SK-N-DZ (cell line): ENCODE measurements at regions not wholly inside any gene's neighbourhood (a gene's known extent, or its start where the extent isn't known, plus 50 kb on each side); places are given as distances from the start of the nearest gene placed in this dataset.

Experiments used
- DNase-seq: peaks from one replicate; pipeline ENCODE4 v3.0.0-alpha.2; 2015; ENCODE audit warnings: low spot score
- small RNA-seq, 2 experiments: library from RNA; depleted of rRNA; stranded (forward); fragments of <200 nt; gene quantifications; one replicate each; pipeline ENCODE3, GENCODE V24; 2014

- DNase-seq = no peak
These were observed 75.8 kb upstream of the ZFP64 start for GRCh38 chr20:52267418-52267817.

DNA sequence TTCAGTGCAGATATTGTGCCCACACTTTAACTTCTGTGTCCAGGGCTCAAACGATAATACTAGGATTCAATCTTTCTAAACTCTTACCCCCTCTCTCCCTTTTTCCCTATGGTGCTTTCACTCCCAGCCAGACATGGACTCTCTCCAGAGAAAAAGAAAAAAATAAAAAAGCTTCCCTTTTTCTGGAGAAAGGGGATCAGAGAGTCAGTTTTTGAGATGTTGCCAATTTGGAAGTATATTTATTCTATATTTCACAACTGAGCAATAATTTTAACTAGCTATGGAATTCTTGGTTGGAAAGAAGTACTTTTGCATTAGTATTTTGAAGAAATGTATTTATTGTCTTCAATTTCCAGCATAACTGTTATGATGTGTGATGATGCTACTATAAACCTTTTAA is 72.2 kb upstream of the ZFP64 start:
- DNase-seq = no peak

- no peak for DNase-seq
These were observed 70.2 kb upstream of the ZFP64 start for GRCh38 chr20:52261792-52262191.

DNA sequence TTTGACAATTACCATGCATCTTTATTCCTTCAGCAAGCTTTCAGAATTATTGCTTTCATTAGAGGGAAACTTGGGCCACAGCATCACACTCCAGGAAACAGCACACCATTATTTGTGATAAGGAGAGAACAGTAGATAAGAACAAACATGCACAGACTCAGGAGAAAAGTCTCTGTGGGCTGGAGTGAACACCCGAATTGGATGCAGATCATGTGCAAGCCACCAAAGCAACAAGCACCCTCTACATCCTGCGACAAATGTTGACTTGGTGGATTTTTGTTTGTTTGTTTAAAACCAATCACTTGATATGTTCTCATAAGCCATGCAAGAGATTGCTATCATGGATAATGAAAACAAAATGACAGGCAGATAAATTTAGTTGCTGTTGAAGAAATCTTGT is 67.7 kb upstream of the ZFP64 start:
- DNase-seq = peak; percentile 35

DNA sequence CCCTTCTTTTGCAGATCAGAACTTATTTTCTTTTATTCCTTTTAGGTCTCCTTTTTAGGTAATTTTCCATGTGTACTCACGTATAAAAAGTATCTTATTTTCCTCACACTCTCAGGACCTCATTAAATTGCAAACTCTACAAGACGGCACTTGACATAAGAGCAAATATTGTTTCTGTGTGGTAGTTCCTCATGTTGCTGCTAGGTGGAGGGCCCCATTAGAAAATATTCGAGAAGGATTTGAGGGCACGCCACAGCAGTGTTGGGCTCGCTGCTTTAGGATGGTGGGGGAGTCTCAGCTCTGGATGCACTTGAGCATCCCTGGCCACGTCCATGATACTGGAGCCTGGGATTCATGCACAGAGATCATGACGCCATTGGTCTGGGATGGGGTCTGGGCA is 64.9 kb upstream of the ZFP64 start:
- no peak for DNase-seq

DNA sequence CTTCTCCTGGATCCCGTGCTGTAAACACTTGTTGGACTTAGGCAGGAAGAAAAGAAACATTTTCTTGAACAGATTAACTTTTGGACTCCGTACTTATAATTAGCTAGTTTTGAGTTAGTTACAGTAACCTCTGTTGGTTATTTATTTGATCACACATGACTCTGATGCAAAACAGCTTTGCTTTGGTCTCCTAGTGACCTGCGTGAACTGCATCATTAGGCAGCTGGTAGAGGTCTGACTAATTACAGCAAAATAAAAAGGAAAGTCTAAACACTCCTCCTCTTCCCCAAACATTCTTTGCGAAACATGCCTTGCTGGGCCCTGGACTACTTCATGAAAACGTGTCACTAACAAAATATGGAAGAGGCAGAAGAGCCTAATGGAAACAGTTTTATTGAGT is 61.1 kb upstream of the ZFP64 start:
- DNase-seq = no peak

- DNase-seq = no peak
These were observed 60.2 kb upstream of the ZFP64 start for GRCh38 chr20:52251827-52252226.

GRCh38 chr20:52251136-52251700 is 59.6 kb upstream of the ZFP64 start:
- DNase-seq = no peak

GRCh38 chr20:52247548-52247947 is 56.0 kb upstream of the ZFP64 start:
- no peak for DNase-seq

- DNase-seq = no peak
These were observed 54.8 kb upstream of the ZFP64 start for GRCh38 chr20:52246366-52246765.

DNA sequence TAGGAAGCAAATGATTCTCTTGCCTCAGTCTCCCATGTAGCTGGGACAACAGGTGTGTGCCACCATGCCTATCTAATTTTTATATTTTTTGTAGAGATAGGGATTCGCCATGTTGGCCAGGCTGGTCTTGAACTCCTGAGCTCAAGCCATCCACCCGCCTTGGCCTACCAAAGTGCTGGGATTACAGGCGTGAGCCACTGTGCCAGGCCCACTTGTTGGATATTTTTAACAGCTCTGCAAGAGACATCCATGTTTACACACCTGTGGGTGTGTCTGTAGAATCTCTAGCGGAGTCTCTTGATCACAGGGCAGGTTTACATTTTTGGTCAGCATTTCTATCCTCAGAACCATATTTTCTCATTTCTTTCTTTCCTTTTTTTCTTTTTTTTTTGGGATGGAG is 53.1 kb upstream of the ZFP64 start:
- DNase-seq = no peak

DNA sequence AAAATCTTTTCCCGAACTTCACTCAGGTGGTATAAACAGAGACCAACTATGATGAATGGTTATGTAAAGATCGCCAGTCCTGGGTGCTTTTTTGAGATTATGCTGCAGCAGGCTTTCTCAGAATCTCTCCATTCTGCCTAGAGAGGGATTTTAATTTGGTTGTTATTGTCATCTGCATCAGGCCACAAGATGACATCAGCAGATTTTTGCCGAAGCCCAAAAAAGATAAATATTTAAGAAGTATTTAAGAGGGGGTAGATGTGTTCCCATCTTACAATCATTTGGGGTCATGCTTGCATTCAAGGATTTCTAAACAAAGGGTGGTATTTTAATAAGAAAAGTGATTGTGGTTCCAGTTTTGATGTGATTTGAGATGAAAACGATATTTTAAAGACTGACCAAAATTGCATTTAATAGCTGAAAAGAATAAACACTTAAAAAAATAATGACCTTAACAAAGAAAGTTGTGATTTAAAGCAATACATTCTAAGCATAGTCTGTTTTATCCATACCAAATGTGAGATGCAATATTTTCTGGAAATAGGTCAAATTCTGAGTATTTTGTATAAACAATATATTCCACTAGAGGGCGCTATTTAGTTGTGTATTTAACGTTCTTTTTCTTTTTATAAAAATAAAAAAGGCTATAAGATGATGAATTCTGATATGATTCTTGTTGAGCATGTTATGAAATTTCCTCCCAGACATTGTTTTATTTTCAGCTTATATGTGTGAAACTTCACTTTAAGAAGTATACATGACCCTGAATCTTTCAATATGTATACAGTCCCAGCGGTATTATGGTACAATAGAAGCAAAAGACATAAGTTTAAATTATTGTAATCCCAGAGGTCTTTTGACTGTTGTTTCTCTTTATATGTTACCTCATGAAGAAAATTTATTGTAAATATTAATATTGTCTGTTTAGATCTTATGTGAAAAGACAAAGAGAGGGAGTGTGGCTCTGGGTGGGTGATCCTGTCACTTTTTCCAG is 51.0 kb upstream of the ZFP64 start:
- DNase-seq = peak; percentile 34

Small RNAs in the stretch of these regions (small RNA-seq; reads per million reads assigned to genes)
- 0 reads per million in 2 experiments for gene RF02271
- 0 reads per million in 2 experiments for gene RPL36P1
